Activated CD4-positive, alpha-beta T cell treated with anti-CD3 and anti-CD28 coated beads, Interleukin-2, amount 50 U/mL, for 4 hours (primary cell): ENCODE measurements at regions not wholly inside any gene's neighbourhood (a gene's known extent, or its start where the extent isn't known, plus 50 kb on each side); places are given as distances from the start of the nearest gene placed in this dataset.

Experiments
- DNase-seq, 2 experiments: peaks; one replicate each; pipeline ENCODE4 v3.0.0-alpha.2; 2020

DNA sequence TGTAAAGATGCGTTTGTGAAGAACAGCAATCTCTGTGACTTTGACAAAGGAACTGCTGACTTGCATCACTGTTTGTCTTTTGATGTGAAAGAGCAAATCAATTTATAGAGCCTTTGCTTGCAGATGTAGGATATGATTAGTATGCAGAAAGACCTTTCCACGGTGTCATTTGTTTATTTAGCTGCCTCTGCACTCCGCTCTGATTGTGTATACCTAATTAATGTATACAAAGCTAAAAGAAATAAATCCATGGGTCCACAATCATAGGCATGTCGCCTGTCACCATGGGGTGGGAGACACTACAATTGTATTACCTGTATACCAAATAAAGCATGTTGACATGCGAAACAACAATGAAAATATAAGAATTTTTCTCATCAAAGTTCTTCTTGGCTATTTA, 410.7 kb downstream of the MZT1 start:
- DNase-seq = no peak

DNA sequence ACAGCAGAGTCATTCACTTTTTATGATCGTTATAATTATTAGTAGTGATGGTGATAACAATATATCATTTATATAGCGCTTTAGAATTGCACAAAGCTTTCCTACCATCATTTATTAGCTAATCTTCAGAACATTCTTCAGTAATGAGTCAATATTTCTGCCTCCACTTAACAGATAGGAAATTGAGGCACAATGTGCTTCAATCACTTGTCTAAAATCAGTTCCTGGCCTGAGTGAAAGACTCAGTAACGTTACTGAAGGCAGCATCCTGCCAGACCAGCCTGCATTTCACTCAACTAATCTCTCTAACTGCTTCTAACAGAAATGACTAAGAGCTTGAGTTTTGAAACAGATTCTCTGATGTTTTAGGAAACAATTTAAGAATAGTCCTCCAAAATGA, 412.1 kb downstream of the MZT1 start:
- no peak for DNase-seq

DNA sequence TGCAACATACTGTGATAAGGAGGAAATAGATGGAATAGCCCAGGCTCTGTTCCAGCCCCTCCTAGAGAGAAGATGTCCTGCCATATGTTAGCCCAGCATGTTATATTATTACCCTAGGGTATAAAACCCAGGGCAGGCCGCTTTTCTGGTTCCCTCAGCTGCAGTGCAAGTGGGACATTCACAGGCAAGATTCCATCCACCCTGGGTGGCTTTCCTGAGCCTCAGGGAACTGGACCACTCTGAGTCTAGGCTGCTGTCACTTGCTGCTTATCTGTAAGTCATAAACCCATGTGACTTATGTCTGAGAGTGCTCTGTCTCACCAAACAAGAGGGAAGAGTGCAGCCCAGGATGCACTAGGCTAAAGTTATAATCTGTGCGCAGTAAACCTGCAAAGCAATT, 413.2 kb downstream of the MZT1 start:
- no peak for DNase-seq

DNA sequence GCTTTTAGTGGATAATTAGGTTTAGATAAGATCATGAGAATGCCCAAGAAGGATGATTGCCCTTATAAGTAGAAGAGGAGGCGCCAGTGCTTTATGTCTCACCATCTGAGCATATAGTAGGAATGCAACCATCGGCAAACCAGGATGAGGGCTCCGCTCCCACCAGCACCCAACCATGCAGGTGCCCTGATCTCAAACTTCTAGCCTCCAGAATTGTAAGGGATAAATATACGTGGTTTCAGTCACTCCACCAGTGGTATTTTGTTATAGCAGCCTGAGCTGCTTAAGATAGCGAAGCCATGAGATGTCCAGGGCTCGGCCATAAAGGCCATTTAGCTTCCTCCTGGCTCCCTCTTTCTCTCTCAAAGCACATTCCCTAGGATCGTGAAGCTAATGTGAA, 413.9 kb downstream of the MZT1 start:
- no peak for DNase-seq

DNA sequence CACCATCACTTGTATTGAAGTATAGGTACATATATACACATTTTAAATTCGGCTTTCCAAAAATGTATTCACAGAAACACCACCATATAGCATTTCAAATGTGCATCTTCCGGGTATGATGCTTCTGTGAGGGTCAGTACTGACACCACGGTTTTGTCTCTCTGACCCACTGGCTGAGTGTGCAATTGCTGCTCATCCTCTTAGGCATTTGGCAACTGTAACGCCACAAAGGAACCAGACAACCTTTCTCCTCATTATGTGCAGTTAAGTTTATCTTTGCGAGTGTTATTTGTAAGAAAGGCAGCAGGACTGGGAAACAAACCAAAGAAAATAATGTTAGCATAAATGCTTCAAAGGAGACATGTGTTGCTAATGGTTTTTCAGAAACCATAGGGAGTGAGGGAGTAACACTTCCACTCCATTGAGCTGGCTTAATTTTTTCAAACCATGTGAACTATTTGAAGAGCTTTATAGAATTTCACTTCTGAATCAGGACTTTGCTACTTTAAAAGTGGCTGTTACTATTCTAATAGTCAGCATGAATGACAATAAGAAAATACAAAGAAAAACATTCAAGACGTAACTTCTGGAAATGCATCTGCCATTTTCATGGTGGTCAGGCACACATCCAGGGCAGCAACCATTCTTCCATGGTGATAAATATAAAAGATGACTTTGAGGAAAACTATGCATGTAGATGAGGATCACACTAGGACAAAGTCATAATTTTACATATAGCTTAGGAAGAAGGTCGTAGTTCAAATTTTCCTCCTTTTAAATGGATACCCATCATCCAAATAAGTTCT, 423.3 kb downstream of the MZT1 start:
- no peak for DNase-seq

DNA sequence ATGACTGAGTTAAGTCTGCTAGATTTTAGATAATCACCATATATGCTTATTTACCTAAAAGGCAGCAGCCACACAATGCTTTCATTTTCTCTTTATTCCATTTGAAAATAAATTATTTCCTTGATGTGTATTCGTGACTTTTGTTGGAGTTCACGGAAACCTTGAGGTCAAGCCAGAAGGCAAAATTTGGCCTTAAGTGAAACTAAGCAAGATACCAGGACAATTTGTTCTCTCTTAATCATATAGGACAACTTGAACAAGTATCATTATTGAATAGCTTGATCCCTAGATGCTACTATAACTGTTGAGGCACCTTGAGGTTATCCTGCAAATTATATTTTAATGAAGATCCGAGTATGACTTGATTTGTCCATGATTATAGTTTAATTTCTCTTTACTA, 429.2 kb upstream of the DACH1 start:
- DNase-seq = no peak

DNA sequence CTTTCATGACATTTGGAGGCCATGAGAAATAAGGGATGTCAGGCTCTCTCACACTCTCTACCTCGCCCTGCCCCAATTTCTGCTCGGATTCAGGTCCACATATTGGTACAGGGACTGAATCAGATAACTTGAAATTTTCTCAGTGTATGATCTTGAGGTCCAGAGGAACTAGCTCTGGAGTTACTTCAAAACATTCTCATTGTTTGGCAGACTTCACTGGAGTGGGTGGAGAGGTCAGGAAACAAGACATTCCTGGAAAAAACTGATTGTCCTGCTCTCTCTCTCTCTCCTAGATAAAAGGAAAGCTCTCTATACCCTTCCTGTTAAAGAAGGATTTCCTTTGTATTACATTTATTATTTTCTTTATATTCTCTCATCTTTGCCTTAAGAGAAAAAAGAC, 428.1 kb upstream of the DACH1 start:
- DNase-seq = no peak

DNA sequence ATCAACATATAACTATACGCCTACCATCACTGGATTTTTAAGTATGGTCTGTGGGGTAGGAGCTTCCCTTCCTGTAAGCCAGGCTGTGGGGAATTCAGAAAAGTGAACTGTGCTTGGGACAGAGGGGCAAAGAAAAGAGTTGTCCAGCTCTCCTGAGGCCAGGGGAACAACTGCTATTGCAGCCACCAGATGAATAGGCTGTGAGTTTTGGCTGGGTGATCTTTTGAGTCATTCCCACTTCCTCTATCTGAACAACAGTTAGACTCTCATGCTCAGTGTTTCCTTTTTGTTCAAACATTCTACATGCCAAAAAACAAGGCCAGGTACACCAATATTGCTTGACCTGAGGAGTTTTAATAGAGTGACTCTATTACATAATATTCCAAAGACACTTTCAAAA, 426.2 kb upstream of the DACH1 start:
- DNase-seq = no peak

DNA sequence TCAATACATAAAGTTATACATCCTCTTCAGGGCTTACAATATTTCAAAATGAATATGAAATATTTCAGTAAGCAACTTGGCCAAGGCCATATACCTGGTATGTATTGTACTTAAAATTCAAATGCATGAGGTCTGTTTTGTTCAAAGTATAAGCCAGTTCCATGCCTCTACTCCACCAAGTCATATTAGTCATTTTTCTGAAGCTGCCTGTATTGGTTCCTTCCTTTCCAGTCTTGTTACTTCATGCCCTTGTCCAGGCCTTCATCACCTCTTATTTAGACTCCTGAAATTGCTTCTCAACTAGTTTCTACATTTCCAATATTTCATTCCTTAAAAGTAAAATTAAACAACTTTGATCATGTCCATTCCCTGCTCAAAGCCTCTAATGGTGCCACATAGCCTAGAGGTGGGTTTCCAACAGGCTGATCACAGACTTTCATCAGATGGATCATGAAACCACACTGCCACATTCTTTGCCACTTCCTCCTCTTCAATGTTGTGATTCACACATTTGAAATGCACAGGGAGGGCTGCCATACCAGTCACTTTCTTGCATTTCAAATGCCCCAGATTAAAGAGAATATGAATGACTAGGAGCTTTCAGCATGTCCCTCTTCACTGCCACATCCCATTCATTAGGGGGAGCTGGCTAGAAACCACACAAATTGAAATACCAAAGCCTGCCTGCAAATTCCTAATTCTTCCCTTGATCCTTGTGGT, 424.1 kb upstream of the DACH1 start:
- no peak for DNase-seq

DNA sequence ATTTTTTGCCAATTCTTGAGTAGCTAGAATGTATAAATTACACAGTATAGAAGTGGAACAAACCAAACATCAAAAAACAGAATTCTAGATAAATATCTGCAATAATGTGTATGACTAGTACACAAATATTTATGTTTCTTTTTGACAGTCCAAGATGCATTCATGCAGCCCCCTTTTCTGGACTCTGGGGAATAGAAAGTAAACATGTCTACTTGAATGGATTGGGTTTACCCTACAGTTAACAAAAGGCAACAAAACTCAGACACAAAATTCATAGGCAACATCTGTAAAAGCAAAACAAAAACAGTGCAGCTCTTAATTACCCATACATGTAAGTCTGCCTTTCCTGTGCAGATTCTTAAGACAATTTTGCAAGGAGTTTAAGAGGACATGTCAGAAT, 419.4 kb upstream of the DACH1 start:
- DNase-seq = no peak

DNA sequence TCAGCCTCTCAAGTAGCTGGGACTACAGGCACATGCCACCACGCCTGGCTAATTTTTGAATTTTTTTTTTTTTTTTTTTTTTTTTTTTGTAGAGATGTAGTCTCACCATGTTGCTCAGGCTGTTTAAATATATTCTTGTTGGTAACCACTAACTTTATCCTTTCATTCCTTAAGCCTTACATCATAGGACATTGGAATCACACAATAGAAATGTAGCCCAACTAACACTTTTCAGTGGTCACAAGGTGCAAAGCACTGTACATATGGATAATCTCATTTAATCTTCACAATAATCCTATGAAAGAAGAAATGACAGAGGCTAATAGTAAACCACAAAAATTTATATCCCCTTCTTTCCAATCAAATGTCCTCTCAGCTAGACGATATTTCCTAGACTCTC, 417.8 kb upstream of the DACH1 start:
- no peak for DNase-seq

DNA sequence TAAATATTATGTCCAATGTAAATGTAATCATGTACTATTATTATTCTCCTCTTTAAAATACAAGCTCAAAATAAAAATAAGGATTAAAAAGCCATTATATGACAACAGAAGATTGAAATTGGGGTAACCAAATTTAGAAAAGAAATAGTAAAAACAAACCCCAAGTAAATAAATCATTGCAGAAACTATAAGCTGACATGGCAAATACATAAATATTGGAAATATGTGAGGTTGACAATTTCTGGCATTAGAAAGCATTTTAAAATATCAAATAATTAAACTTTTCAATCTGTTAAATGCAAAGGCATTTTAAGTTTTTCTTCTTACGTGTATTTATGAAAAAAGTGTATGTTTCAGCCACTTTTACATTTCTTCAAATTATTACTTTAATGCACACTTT, 394.7 kb upstream of the DACH1 start:
- no peak for DNase-seq

DNA sequence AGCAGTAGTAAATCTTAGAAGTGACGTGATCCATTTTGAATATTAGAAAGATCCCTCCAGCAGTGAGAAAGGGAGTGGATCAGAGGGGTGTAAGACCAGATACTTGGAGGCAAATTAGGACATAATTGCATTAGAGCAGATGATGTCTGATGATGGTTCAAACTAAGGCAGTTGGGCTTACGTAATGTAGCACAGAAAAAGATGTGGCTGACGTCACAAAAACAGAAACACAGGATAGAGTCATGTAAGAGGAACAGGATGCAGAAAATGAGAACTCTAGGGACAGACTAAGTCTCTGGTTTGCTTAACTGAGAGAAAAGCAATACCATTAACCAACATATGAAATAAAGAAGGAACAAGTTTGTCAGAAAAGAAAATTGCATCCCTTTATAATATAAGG, 392.5 kb upstream of the DACH1 start:
- DNase-seq = no peak

DNA sequence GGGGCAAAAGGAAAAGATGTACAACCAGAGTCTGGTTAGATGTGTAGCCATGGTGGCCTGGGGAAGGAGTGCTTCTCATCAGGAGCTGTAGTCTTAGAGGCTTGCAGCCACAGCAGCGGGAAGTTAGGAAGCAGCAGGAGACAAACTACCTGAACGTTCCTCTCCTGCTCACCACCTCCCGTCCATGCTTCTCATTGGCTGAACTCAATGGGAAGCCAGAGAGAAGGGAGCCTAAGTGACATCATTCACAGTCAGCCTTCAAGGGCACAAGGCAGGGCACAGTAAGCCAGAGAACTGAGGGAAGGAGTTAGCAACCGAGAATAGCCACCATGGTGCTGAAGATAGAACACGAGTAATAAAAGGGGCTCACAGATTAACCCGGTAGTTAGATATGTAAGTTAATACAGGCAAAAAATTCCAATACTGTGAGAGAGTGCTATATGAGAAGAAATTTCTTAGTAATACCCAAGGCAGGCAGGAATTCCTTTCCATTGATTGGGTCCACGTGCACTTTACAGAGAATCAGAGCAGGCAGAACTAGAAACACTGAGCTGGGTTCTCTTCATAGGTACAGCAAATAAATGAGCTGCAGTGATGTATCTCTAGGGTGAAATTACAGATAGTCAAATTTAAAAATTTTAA, 391.5 kb upstream of the DACH1 start:
- no peak for DNase-seq

DNA sequence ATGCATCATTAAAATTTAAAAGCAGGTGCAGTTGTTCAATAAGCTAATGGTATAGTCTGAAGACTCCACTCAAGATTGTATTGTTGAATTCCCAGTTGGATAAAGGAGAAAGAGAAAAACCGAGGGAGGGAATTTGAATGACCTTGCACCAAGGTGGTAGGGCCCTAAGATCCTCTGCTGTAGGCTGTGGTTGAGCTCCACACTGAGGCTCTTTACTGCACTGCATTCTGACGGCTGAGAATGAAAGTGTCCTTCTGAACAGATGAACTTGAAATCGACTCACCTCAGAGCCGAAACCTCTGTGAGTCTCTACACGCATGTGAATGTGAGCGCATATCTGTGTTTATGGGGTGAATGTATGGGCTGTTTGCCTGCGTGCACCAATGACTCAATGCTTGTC, 388.9 kb upstream of the DACH1 start:
- DNase-seq = no peak

DNA sequence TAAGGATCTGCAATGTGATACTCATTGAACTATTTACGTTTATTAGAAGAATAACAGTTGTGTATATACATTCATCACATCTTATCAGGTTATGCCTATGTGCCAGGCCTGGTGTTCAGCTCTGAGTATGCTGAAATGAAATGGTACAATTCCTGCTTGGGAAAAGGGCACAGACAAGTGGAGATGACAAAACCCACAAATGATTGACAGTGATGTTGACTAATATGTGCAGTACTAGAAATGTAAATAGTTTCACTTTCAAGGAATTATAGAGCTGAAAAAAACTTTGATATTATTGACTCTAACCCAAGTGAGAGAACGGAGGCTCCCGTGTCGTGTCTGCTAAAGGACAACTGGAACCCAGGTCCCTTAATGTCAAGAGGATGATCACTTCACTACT, 386.8 kb upstream of the DACH1 start:
- DNase-seq = no peak

DNA sequence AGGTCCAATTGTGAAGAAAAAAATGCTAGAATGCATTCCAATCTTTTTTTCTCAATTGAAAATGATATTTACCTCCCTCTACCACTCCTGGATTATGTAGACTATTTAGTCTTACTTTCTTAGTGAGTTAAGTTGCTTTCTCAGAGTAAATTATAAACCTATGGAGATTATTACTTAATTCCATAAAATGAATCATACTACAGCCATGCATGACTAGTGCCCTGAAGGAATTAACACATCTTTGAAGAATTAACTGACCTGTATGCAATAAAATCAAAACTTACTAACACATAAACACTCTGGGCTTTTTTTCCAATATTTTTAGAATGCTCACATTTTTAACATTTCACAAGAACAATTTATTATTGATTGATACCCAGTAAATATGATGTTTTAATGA, 379.4 kb upstream of the DACH1 start:
- no peak for DNase-seq

DNA sequence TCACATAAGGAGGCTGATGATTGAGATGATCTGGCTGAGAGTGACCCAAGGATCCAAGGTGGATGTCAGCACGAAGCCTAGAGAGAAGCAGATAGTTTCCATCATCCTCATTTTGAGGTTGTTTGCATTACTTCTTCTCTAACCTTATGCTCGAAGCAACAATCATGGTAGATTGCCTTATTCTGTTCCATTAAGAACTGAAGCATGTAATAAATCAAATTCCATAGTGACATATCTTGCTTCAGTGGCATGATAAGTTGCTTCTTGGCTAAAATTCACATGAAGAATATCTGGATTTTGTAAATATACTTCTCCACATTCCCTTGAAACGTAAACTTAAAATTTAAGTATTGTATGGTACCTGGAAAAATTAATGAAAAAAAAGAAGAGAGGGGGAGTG, 377.8 kb upstream of the DACH1 start:
- no peak for DNase-seq

DNA sequence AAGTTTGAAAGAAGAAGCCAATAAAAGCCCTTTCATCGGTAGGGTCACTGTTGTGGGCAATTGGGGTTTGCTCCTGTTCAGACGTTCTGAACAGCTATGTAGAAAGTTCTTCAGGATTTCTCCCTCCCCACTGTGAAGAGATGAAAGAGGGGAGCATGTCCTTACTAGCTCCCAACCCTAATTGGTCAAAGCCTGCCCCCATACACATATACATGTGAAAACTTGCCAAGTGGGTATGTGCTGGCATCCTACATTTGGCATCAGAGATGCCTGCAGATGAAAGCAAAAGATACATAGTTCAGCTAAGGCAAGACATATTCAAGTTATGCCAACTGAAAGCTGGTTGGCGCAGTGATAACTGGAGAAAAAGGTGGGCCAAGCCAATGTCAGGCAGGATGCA, 363.1 kb upstream of the DACH1 start:
- DNase-seq = no peak

DNA sequence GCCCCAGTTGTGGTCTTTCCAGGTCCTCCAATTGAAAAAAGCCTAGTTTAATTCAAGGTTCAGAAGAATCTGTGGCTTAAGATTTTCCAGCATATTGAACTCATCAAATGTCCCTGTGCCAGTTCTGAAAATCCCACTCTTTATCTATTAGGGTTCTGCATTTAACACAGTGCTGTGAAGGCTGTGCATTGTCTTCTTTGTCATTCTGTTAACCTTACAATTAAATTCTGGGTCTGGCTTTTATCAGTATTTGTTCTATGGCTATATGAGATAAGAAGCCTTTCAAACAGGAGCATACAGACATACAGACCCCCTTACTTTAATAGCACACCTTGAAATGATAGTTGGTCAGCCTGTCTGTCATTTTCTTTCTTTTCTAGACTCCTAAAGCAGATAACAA, 362.1 kb upstream of the DACH1 start:
- no peak for DNase-seq

DNA sequence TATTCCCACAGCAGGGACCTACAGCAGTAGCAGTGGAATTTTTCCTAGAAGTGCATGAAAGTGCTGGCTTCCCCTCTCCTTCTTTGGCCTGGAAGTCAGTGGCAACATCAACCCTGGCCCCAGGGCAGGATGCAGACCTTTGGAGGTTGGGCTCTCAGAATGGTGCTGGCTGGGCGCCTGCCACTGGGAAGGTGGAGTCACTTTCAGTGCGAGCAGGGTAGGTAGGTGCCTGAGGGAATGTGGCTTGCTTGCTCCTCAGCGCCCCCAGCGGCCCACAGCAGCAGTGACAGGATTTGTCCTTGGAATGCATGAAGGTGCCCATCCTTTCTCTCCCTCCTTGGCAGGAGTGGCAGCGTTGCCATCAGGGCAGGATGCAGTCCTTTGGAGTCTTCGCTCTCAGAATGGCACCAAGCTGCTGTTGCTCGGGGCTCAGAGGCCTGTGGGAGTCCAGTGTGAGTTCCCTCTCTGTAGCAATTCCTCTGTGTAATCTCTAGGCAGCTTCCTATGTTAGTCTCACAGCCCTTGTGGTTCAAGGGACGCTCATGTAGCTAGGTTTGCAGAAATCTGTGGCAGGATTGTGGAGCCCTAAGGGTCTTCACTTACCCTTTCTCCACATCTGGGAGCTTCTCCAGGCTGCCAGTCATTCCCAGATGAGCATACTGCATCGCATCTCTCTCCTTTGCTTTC, 354.4 kb upstream of the DACH1 start:
- DNase-seq = no peak

DNA sequence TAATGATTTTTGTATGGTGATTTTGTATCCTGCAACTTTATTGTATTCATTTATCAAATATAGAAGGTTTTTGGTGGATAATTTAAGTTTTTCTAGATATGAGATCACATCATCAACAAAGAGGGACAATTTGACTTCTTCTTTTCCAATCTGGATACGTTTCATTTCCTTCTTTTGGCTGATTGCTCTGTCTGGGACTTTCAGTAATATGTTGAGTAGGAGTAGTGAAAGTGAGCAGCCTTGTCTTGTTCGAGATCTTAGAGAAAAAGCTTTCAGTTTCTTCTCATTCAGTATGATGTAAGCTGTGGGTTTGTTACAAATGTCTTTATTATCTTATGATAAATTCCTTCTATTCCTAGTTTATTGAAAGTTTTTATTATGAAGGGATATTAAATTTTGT, 352.0 kb upstream of the DACH1 start:
- DNase-seq = no peak

DNA sequence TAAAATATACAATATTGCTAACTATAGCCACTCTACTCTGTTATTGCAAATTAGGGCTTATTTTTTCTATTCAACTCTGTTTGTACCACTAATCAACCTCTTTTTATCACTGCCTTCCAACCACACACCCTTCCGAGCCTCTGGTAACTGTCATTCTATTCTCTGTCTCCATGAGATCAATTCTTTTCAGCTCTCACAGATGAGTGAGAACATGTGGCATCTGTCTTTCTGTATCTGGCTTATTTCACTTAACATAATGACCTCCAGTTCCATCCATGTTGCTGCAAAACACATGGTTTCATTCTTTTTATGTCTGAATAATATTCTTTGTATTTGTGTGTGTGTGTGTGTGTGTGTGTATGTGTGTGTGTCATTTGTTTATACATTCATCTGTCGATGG, 350.1 kb upstream of the DACH1 start:
- no peak for DNase-seq
